GM12878 (cell line): ENCODE measurements at regions not wholly inside any gene's neighbourhood (a gene's known extent, or its start where the extent isn't known, plus 50 kb on each side); places are given as distances from the start of the nearest gene placed in this dataset.
A peak's percentile ranks its signal among the peaks of the same experiment; 100 is the strongest.

Experiments
- BACH1 ChIP-seq: fragments of 450-650 bp; IDR thresholded peaks from 2 replicates; pipeline ENCODE4 v1.6.1; 2017; ENCODE audit warnings: mild to moderate bottlenecking, borderline replicate concordance
- CBX3 ChIP-seq: fragments of 200-600 bp; sonication (generic); IDR thresholded peaks from 2 replicates; pipeline ENCODE4 v1.6.1; 2016; ENCODE audit warnings: low read depth, borderline replicate concordance
- CHD4 ChIP-seq: fragments of 200-600 bp; sonication (generic); IDR thresholded peaks from 2 replicates; pipeline ENCODE4 v1.6.1; 2016; ENCODE audit warnings: mild to moderate bottlenecking
- CUX1 ChIP-seq: IDR thresholded peaks from 2 replicates; pipeline ENCODE4 v1.6.1; 2012; ENCODE audit warnings: improper control_type of control experiment, low read depth, low read length; ENCODE audit not compliant: insufficient replicate concordance
- EED ChIP-seq: sonication (generic); IDR thresholded peaks from 2 replicates; pipeline ENCODE4 v1.6.1; 2016; ENCODE audit warnings: antibody characterized with exemption, low read depth
- ETV6 ChIP-seq, 2 experiments: fragments of 450-650 bp in 1 of 2; IDR thresholded peaks in 1 of 2; conservative IDR thresholded peaks in 1 of 2; 2 replicates each; pipeline ENCODE4 v1.6.1; 2014; ENCODE audit warnings: antibody characterized with exemption in 1 of 2, borderline replicate concordance in 1 of 2, low read depth in 1 of 2, mild to moderate bottlenecking in 1 of 2, moderate library complexity in 1 of 2
- GATAD2B ChIP-seq: fragments of 450-650 bp; conservative IDR thresholded peaks from 2 replicates; pipeline ENCODE4 v1.6.1; 2017; ENCODE audit warnings: low read depth, mild to moderate bottlenecking, moderate library complexity
- HCFC1 ChIP-seq: fragments of 150-350 bp; IDR thresholded peaks from 2 replicates; pipeline ENCODE4 v1.6.1; 2014; ENCODE audit warnings: low read length
- HDAC6 ChIP-seq: fragments of 200-600 bp; sonication (generic); IDR thresholded peaks from one replicate; pipeline ENCODE4 v1.8.0; 2017; ENCODE audit warnings: antibody characterized with exemption; ENCODE audit not compliant: unreplicated experiment
- NFXL1 ChIP-seq: fragments of 450-650 bp; IDR thresholded peaks from 2 replicates; pipeline ENCODE4 v1.6.1; 2017; ENCODE audit warnings: antibody characterized with exemption, mild to moderate bottlenecking, borderline replicate concordance
- NR2C1 ChIP-seq: fragments of 450-650 bp; IDR thresholded peaks from 2 replicates; pipeline ENCODE4 v1.6.1; 2017; ENCODE audit warnings: antibody characterized with exemption, mild to moderate bottlenecking, moderate library complexity
- NRF1 ChIP-seq: conservative IDR thresholded peaks from 2 replicates; pipeline ENCODE4 v1.6.1; 2011; ENCODE audit warnings: mild to moderate bottlenecking, low read depth, low read length, improper control_type of control experiment
- PML ChIP-seq: IDR thresholded peaks from 2 replicates; pipeline ENCODE4 v1.6.1; 2012; ENCODE audit warnings: low read length, inconsistent platforms
- POU2F2 ChIP-seq: IDR thresholded peaks from 3 replicates; pipeline ENCODE4 v1.6.1; 2011; ENCODE audit warnings: low read depth, mild to moderate bottlenecking, low read length, borderline replicate concordance
- RAD21 ChIP-seq: IDR thresholded peaks from 2 replicates; pipeline ENCODE4 v1.6.1; 2011; ENCODE audit warnings: mild to moderate bottlenecking, low read depth, low read length, moderate library complexity; ENCODE audit not compliant: insufficient read depth
- SIN3A ChIP-seq: IDR thresholded peaks from 2 replicates; pipeline ENCODE4 v1.6.1; 2012; ENCODE audit warnings: low read depth, low read length, improper control_type of control experiment
- SMAD1 ChIP-seq: fragments of 450-650 bp; IDR thresholded peaks from 2 replicates; pipeline ENCODE4 v1.6.1; 2018; ENCODE audit warnings: mild to moderate bottlenecking, low read depth; ENCODE audit not compliant: partially characterized antibody
- SP1 ChIP-seq: IDR thresholded peaks from one replicate; pipeline ENCODE4 v1.6.1; 2011; ENCODE audit warnings: low read depth, low read length
- SRF ChIP-seq, 2 experiments: IDR thresholded peaks; 2 replicates each; pipeline ENCODE4 v1.6.1; 2011; ENCODE audit warnings: low read depth in 2 of 2, low read length in 2 of 2, mild to moderate bottlenecking in 1 of 2, moderate library complexity in 1 of 2
- SUZ12 ChIP-seq: fragments of 200-600 bp; sonication (generic); IDR thresholded peaks from one replicate; pipeline ENCODE4 v1.6.1; 2018; ENCODE audit warnings: antibody characterized with exemption, mild to moderate bottlenecking; ENCODE audit not compliant: unreplicated experiment
- TAF1 ChIP-seq: IDR thresholded peaks from 2 replicates; pipeline ENCODE4 v1.6.1; 2011; ENCODE audit warnings: mild to moderate bottlenecking, low read depth, low read length, borderline replicate concordance
- TARDBP ChIP-seq: IDR thresholded peaks from 2 replicates; pipeline ENCODE4 v1.6.1; 2016; ENCODE audit warnings: borderline replicate concordance
- TBL1XR1 ChIP-seq: IDR thresholded peaks from 2 replicates; pipeline ENCODE4 v1.6.1; 2012; ENCODE audit warnings: low read depth, low read length, improper control_type of control experiment
- ZBTB11 ChIP-seq: fragments of 450-650 bp; formaldehyde crosslinking; IDR thresholded peaks from 2 replicates; pipeline ENCODE4 v1.5.0; 2022; ENCODE audit warnings: mild to moderate bottlenecking, missing genetic modification characterization
- ZNF207 ChIP-seq: fragments of 450-650 bp; IDR thresholded peaks from 2 replicates; pipeline ENCODE4 v1.6.1; 2014; ENCODE audit warnings: antibody characterized with exemption, mild to moderate bottlenecking, borderline replicate concordance
- ZSCAN29 ChIP-seq: fragments of 450-650 bp; IDR thresholded peaks from 2 replicates; pipeline ENCODE4 v1.6.1; 2017; ENCODE audit warnings: mild to moderate bottlenecking, moderate library complexity

- TF ChIP-seq SMAD1: peak; percentile 92
- no peak for TF ChIP-seq SUZ12
- no peak for TF ChIP-seq SRF (IDR thresholded peaks at IDR 0.05; ENCODE audit: low read depth in 2 of 2, low read length in 2 of 2)
- TF ChIP-seq TBL1XR1: no peak
- no peak for TF ChIP-seq HCFC1
- no peak for TF ChIP-seq RAD21
- peak; percentile 93 for TF ChIP-seq CUX1
- TF ChIP-seq HDAC6: no peak
- TF ChIP-seq SP1: no peak
- TF ChIP-seq GATAD2B: peak; percentile 100
- no peak for TF ChIP-seq EED
- TF ChIP-seq ZNF207: peak; percentile 66; the same call in 1 of the 2 replicates
- TF ChIP-seq ETV6 (conservative IDR thresholded peaks at IDR 0.05 in 1 of 2, IDR thresholded peaks at IDR 0.05 in 1 of 2; ENCODE audit: borderline replicate concordance in 1 of 2, low read depth in 1 of 2): no peak
- peak; percentile 92; the same call in 1 of the 2 replicates for TF ChIP-seq BACH1
- no peak for TF ChIP-seq NR2C1
- no peak for TF ChIP-seq NFXL1
- TF ChIP-seq ZBTB11: no peak
- no peak for TF ChIP-seq CHD4
- no peak for TF ChIP-seq TAF1
- no peak for TF ChIP-seq NRF1
- TF ChIP-seq TARDBP: no peak
- TF ChIP-seq SIN3A: no peak
- TF ChIP-seq POU2F2: peak; percentile 94; the same call in 1 of the 3 replicates
- TF ChIP-seq ZSCAN29: 0 out of 2 replicates have a peak, but pooled peaks have one; percentile 67
- TF ChIP-seq CBX3: no peak
- no peak for TF ChIP-seq PML
These were observed 217.0 kb downstream of the DMRT2 start (continued) for GRCh38 chr9:1267141-1267570.
